ENCODE measurements at regions not wholly inside any gene's neighbourhood (a gene's known extent, or its start where the extent isn't known, plus 50 kb on each side); places are given as distances from the start of the nearest gene placed in this dataset.

GRCh38 chr4:166600264-166600663 is 634.0 kb downstream of the SPOCK3 start:
- no peaks in the 10 kb centered on the region for H3K4me1 ChIP-seq (ENCODE audit: insufficient read depth, low read length)
- no peak overlapping the region for H3K27ac Mint-ChIP-seq
- H3K79me2 ChIP-seq (ENCODE audit: insufficient read depth, low read length) = no peaks in the 10 kb centered on the region
- H3K4me3 Mint-ChIP-seq = no peak overlapping the region
- no peak overlapping the region for H4K8ac ChIP-seq (replicated peaks; ENCODE audit: insufficient read length, low read depth, low read length)
- H2BK20ac ChIP-seq (ENCODE audit: low read depth, low read length, poor library complexity, severe bottlenecking) = no peak overlapping the region
- H2AFZ ChIP-seq (ENCODE audit: low read length) = no peak overlapping the region
- no peaks in the 10 kb centered on the region for H3K27me3 Mint-ChIP-seq (ENCODE audit: low read depth)
- no peak overlapping the region for H3T11ph ChIP-seq (ENCODE audit: low read length)
- H3K9me3 ChIP-seq (ENCODE audit: control insufficient read depth, low read depth, low read length) = no peaks in the 10 kb centered on the region
- H2BK15ac ChIP-seq (ENCODE audit: low read depth, low read length) = no peak overlapping the region
- H4K5ac ChIP-seq (ENCODE audit: insufficient read length, low read depth, low read length) = no peak overlapping the region
- H3K27me3 ChIP-seq (ENCODE audit: insufficient read depth, low read length) = no peaks in the 10 kb centered on the region
- no peak overlapping the region for H4K91ac ChIP-seq (ENCODE audit: insufficient read length, low read depth, low read length)
- WGBS (ENCODE audit: extremely low coverage, insufficient read length, low lambda C conversion rate) = no CpG with 5 or more reads among the region's 1 CpG
- H2BK12ac ChIP-seq (ENCODE audit: insufficient read length, low read depth, low read length) = no peak overlapping the region
- no peak for TF ChIP-seq CTCF (conservative IDR thresholded peaks at IDR 0.05)
- no peak overlapping the region for H3K27ac ChIP-seq (ENCODE audit: insufficient read length, low read depth, low read length)
- H3K18ac ChIP-seq (ENCODE audit: insufficient read length, low read depth, low read length) = no peak overlapping the region
- H3K4ac ChIP-seq (ENCODE audit: low read depth, low read length) = no peak overlapping the region
- no peak overlapping the region for H2BK120ac ChIP-seq (ENCODE audit: low read depth, low read length, poor library complexity, severe bottlenecking)
- H4K20me1 ChIP-seq (ENCODE audit: control insufficient read depth, insufficient read depth, insufficient read length) = no peaks in the 10 kb centered on the region
- H3K23me2 ChIP-seq (ENCODE audit: insufficient read length, low read depth, low read length, poor library complexity, severe bottlenecking) = no peaks in the 10 kb centered on the region
- no peak overlapping the region for H3K4me2 ChIP-seq (ENCODE audit: insufficient read depth, insufficient read length, low read length)
- H3K79me1 ChIP-seq (ENCODE audit: insufficient read depth, low read depth, low read length, poor library complexity, severe bottlenecking) = no peaks in the 10 kb centered on the region
- no peak overlapping the region for H2AK5ac ChIP-seq (ENCODE audit: insufficient read length, low read length)
- no peak overlapping the region for H2BK5ac ChIP-seq (ENCODE audit: insufficient read length, low read length)
- no peak overlapping the region for H3K9ac ChIP-seq (ENCODE audit: extremely low read depth, insufficient read length, low read length)
- H3K4me1 Mint-ChIP-seq = peaks cover 0 to 2% of the 10 kb centered on the region in 2 experiments; a peak in 1 of 4 replicates
- peaks cover 0 to 3% of the 10 kb centered on the region in 2 experiments; a peak in 3 of 5 replicates for H3K9me3 Mint-ChIP-seq
- no peak overlapping the region for H3K14ac ChIP-seq (ENCODE audit: insufficient read depth, low read length)
- no peak for DNase-seq
- H3K23ac ChIP-seq (ENCODE audit: insufficient read length, low read depth, low read length) = no peak overlapping the region
- H3K56ac ChIP-seq (ENCODE audit: insufficient read length, low read depth, low read length) = no peak overlapping the region
- peaks cover 0 to 2% (median 0%) of the 10 kb centered on the region in 3 experiments; a peak in 2 of 7 replicates for H3K36me3 Mint-ChIP-seq (ENCODE audit: insufficient read depth in 1 of 3, low read depth in 3 of 3)
